ELR (cell line): ENCODE measurements at regions not wholly inside any gene's neighbourhood (a gene's known extent, or its start where the extent isn't known, plus 50 kb on each side); places are given as distances from the start of the nearest gene placed in this dataset.
A peak's percentile ranks its signal among the peaks of the same experiment; 100 is the strongest.

ENCODE experiments used
- DNase-seq: peaks from one replicate; pipeline ENCODE4 v3.0.0-alpha.2; 2015; ENCODE audit warnings: low read depth

- DNase-seq: no peak
These were observed 667.7 kb upstream of the DIPK2B start for GRCh38 chrX:45868425-45868824.

GRCh38 chrX:45862801-45863200 lies 662.1 kb upstream of the DIPK2B start:
- DNase-seq: no peak

DNA sequence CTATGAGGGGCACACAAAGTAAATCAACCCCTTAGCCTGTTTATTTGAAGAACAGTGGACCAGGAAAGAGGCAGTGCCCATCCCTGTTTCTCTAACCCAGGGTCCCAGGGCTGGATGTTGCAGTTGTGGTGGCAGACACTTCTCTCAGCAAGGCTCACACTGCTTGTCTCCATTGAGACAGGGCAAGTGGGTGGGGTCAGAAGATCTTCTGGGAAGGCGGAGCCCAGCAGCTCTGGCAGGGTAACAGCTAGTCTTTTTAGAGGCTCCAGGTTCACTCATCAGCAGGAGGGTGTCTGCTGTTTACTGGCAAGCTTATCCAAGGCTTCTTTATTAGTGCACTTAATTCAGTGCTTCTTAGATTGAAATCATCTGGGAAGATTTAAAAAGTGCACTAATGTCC lies 659.8 kb upstream of the DIPK2B start:
- DNase-seq: no peak

- DNase-seq: no peak
These were observed 658.7 kb upstream of the DIPK2B start for GRCh38 chrX:45859407-45859806.

DNA sequence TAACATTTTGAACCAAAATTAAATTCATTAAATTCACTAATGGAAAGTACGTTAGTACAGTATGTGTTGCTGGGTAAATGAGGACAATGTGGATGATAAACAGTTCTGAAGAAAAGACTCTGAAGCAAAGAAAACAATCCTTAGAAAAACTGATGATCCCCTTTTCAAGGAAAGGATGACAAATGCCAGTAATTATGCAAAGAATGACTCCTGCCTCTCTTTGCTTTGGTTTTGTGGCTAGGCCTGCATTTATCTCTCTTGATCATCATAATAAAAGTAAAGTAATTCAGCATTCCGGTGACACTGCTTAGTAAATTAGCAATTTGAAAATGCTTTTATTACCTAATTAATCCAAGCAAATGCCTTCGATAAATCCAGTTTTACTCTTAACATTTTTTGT lies 652.2 kb upstream of the DIPK2B start:
- DNase-seq: peak; percentile 64

DNA sequence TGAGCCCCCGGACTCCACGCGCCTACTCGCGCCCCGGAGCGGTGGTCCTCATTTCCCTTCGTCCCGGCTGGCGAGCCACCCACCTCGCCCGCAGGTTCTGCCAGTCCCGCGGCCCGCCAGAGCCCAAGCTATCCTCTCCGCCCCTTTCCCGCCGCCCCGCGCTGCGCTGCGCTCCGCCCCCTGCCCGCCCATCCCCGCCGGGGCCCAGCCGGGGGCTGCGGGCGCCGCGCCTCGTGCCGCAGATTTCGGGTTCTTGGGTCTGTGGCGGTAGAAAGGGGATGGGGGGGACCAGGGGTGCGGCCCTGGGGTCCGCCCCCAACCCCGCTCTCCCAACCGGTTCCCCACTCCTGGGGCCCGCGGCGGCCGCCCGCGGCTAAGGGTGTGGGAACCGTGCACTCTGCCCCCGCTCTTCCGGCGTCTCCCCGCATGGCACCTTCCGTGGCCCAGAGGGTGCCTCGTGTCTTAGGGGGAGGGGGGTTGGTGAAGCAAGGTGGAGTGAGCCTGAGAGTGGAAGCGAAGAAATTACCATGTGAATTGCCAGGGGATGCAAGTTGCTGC lies 650.8 kb upstream of the DIPK2B start:
- peak; percentile 61 for DNase-seq

- DNase-seq: peak; percentile 57
These were observed 650.2 kb upstream of the DIPK2B start for GRCh38 chrX:45850775-45851433.

- DNase-seq: peak; percentile 37
These were observed 649.6 kb upstream of the DIPK2B start for GRCh38 chrX:45850197-45850774.

DNA sequence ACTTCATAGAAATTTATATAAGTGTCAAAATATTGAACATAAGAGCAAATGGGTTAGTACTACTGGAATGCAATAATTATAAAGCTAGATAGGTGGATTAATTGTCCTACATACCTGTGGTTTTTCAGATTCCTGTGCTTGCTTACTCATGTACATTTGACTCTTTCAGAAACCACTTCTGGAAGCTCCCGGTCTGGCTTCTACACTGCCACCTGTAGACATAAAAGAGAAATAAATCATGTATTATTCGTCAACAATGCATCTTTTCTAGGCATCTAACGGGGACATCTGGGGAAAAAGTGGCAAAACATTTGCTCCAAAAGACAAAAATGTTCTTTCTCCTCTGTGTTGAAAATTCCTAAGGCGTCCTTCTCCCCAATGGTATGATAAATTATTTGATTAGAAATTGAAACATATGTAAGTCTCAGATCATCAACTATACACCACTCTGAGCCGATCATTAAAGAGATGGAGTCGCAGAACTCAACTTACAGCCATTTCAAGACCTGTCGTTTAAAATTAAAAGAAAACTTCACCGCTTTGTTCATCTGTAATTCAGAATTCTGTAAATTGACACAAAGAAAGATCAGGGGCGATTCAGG lies 648.7 kb upstream of the DIPK2B start:
- peak; percentile 91 for DNase-seq

DNA sequence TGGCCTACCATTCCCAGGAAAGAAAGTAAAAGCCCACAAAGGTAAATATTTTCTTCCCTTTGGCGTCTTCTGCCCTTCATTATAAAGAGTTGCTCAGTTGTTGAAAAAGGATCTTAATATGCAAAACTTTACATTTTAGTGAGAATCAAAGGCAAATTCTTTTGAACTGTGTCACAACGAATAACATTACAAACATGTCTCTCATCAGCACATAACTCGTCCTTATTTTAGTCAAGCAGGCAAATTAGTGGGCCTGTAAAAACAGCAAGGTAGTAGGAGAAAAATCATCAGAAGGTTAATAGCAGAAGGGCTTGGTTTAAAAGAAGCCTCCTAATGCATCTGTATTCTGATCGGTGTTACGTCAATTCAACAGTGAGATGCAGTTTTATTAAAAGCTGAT lies 647.3 kb upstream of the DIPK2B start:
- peak; percentile 37 for DNase-seq

DNA sequence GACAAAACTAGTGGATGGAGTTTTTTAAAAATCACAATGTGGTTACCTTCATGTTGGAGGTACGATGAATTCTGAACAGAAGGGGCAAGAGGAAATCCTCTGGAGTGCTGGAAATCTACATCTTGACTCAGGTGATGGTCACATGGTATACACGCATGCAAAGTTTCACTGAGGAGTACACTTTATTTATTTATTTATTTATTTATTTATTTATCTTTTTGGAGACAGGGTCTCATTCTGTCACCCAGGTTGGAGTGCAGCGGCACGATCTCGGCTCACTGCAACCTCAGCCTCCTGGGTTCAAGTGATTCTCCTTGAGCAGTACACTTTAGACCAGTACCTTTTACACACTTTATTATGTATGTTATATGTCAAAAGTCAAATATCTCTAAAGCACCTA lies 645.7 kb upstream of the DIPK2B start:
- DNase-seq: no peak

DNA sequence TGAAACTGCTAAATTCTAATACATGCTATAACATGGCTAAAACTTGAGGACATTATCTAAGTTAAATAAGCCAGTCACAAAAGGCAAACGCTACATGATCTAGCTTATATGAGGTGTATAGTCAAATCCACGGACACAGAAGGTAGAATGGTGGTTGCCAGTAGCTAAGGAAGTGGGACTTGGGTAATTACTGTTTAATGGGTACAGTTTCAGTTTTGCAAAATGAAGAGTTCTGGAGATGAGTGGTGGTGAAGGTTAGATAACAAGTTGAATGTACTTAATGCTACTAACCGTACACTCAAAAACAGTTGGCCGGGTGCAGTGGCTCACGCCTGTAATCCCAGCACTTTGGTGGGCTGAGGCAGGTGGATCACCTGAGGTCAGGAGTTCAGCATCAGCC lies 644.5 kb upstream of the DIPK2B start:
- DNase-seq: no peak

DNA sequence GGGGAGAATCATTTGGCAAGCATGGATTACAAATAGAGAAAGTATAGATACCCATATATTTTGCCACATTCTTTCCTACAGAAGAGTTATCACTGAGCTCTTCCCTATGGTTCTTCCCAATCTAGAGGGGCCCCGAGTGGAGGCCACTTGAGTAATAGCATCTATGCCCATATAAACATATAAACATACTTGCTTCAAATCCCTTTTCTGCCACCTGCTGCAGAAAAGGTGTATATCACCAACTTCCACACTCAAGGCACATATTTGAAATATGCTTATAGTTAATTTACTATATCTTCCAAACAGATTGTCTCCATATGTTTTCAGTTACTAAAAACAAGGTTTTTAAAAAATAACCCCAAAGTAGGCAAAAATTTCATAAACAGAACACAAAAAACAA lies 642.8 kb upstream of the DIPK2B start:
- peak; percentile 44 for DNase-seq

DNA sequence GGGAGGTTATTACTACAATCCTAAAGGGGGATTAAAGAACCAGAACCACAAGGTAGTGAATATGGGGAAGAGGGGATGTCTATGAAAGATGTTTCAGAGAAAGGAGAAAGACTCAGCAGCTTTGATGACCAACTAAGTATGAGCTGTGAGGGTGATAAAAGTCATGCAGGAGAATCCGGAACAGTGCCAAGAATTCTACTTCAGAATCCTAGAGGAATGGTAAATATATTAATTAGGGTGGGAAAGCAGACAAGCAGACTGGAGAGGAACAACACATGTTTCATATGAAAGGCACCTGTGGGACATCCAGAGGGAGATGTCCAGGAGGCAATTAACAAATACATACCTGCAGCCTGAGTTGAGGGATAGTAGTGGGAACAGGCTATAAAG lies 642.2 kb upstream of the DIPK2B start:
- DNase-seq: peak; percentile 47

DNA sequence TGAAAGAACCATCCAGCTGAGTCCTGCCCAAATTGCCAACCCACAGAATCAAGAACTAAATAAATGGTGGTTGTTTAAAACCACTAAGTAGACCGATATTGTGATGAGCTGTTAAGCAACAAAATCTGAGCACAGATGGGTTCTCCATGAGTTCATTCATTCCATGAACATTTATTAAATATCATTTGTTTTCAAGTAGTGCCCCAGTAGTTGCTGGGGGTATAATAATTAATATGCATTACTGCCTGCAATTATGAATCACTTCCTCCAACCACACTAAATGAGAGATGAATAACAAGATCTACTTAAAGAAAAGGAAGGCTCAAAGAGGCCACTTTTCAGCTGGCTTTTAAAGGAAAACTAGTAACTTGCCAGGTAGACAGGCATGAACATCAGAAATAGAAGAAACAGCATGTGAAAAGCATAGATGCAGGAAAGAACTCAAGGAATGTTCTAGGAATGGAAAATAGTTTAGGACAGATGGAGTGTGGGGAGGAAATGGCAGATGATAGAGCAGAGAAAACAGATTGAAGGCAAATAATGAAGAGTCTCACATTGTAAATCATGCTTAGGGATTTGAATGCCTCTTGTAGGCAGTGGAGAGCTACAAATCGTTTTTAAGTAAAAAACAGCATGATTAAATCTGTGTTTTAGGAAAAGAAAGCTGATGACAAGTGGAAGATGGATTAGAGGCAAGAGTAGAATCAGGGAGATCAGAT lies 641.7 kb upstream of the DIPK2B start:
- no peak for DNase-seq

- DNase-seq: peak; percentile 16
These were observed 639.8 kb upstream of the DIPK2B start for GRCh38 chrX:45840411-45840950.

- no peak for DNase-seq
These were observed 629.7 kb upstream of the DIPK2B start for GRCh38 chrX:45830343-45830742.

GRCh38 chrX:45824471-45824870 lies 623.8 kb upstream of the DIPK2B start:
- DNase-seq: peak; percentile 94

DNA sequence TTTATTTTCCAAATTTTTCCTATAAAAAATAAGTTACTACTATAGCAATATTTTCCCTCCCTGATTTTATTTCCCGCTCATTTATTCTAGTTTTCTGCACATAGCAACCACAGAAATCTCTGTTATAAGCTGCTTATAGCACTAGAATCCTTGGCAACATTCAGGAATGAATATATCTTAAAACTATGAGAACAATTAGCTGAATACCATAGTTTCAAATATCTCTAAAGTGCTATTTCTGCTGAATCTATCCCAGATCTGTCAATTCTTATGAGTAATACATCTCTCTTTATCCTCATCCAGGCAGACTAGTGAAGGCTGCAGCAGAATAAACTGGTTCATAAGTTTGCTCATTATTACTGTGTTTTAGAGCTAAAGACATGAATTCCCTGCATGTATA lies 622.9 kb upstream of the DIPK2B start:
- DNase-seq: no peak

DNA sequence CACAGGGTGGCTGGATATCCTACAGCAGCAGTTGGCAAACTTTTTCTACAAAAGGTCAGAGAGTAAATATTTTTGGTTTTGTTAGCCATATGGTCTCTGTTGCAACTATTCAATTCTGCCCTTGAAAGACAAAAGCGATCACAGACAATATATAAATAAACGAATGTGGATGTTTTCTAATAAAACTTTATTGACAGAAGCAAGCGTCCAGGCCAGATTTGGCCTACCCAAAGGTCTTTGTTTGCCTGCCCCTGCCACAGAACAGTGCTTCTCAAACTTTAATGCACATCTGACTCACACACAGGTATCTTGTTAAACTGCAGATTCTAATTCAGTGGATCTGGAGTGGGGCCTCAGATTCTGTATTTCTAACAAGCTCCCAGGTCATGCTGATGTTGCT lies 621.4 kb upstream of the DIPK2B start:
- no peak for DNase-seq

GRCh38 chrX:45818913-45819312 lies 618.2 kb upstream of the DIPK2B start:
- DNase-seq: no peak

DNA sequence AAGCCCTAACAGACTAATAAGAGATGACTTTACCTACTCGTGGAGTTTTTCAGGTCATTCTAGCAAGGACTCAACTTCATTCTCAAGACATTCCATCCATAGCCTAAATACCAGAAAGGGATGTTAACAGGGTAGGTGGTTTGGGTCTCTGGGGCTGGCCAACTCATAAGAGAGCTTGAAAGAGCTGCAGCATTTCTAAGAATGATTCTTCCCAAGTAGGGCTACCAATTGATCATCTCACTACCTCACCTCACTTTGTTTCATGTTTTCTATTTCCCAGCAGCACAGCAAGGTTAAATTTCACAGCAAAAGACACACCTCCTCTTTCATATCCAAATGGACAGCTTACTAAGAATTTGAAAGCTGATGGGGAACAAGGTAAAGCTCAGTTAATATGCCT lies 614.8 kb upstream of the DIPK2B start:
- no peak for DNase-seq

DNA sequence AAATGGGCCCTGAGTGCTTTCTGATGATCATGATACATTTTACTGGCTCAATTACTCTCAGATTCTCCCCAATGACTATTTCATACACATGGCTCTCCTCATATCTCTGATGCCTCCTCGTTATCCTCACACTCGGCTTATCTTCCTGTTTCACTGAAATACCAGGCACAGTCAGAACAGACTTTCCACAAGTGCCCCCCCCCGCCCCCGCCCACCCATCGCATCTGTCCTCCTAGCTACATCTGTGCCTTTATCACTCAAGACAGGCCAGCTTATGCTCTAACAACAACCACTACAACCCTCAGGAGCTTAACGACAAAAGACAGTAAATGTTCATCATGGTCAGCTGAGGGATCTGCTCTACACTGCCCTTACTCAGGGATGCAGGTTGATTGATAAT lies 610.6 kb upstream of the DIPK2B start:
- DNase-seq: no peak
